ENCODE measurements at regions not wholly inside any gene's neighbourhood (a gene's known extent, or its start where the extent isn't known, plus 50 kb on each side); places are given as distances from the start of the nearest gene placed in this dataset.
"Not testable (repeated sequence)": the region's sequence is repeated elsewhere in the genome, so short reads cannot be mapped to it uniquely, and the experiment has no call there.

DNA sequence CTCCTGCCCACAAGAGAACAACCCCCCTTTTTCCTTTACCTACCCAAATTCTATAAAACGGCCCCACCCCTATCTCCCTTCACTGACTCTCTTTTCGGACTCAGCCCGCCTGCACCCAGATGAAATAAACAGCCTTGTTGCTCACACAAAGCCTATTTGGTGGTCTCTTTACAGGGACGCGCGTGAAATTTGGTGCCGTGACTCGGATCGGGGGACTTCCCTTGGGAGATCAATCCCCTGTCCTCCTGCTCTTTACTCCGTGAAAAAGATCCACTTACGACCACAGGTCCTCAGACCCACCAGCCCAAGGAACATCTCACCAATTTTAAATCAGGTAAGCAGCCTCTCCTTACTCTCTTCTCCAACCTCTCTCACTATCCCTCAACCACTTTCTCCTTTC lies 209.8 kb downstream of the PCDH20 start:
- not testable (repeated sequence) for H3K27ac ChIP-seq (ENCODE audit: low read depth, low read length); H3K36me3 ChIP-seq (ENCODE audit: insufficient read depth, low read length); H3K4me1 ChIP-seq (ENCODE audit: insufficient read depth, low read length); H3K9me3 ChIP-seq (ENCODE audit: low read length); H3K27me3 ChIP-seq (ENCODE audit: control insufficient read depth in 1 of 2, insufficient read depth in 2 of 2, low read length in 2 of 2); H3K9ac ChIP-seq (ENCODE audit: low read length); H3K4me3 ChIP-seq (ENCODE audit: low read depth in 1 of 2, low read length in 2 of 2)

DNA sequence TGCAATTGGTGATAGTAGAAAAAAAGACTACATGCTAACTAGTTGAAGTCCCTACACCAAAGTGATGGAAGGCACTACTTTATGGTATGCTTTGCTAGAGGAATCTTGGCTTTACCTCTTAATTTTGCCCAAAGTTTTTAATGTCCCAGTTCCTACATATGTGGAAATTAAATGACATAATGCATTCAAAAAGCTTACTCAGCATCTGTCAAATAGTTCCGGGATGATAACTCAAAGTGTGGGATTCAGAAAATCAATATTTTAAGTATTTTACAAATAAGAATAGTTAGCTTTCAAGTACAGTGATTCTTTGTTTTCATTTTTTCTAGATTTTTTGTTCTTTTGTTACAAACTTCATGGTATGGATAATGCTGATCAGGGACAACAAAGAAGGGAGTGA lies 211.6 kb downstream of the PCDH20 start:
- no peak overlapping the region for H3K4me3 ChIP-seq (ENCODE audit: low read depth in 1 of 2, low read length in 2 of 2)
- H3K4me1 ChIP-seq (ENCODE audit: insufficient read depth, low read length) = no peaks in the 10 kb centered on the region
- H3K27ac ChIP-seq (ENCODE audit: low read depth, low read length) = no peak overlapping the region
- no peak overlapping the region for H3K9ac ChIP-seq (ENCODE audit: low read length)
- H3K36me3 ChIP-seq (ENCODE audit: insufficient read depth, low read length) = no peaks in the 10 kb centered on the region
- H3K27me3 ChIP-seq (ENCODE audit: control insufficient read depth in 1 of 2, insufficient read depth in 2 of 2, low read length in 2 of 2) = no peaks in the 10 kb centered on the region
- H3K9me3 ChIP-seq (ENCODE audit: low read length) = no peaks in the 10 kb centered on the region

DNA sequence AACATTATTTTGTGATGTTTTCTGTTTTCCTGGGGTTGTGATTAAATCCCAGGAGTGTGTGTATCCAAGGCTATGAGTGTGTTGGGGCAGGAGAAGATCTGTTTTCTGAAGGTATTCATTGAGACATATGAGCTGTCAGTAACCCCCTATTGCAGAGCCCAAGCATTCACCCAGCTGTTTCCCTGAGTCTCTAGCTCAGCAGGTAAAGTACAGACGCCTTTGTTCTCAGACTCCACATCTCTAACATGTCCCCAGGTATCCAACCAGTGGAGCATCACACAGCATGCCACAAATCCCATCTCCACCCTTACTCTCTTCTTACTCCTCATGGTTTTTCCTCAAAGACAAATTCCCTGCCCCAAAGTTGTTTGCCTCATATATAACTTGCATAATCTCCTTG lies 213.6 kb downstream of the PCDH20 start:
- H3K9me3 ChIP-seq (ENCODE audit: low read length) = no peaks in the 10 kb centered on the region
- H3K4me3 ChIP-seq (ENCODE audit: low read depth in 1 of 2, low read length in 2 of 2) = no peak overlapping the region
- no peak overlapping the region for H3K9ac ChIP-seq (ENCODE audit: low read length)
- H3K4me1 ChIP-seq (ENCODE audit: insufficient read depth, low read length) = no peaks in the 10 kb centered on the region
- no peaks in the 10 kb centered on the region for H3K27me3 ChIP-seq (ENCODE audit: control insufficient read depth in 1 of 2, insufficient read depth in 2 of 2, low read length in 2 of 2)
- no peak overlapping the region for H3K27ac ChIP-seq (ENCODE audit: low read depth, low read length)
- H3K36me3 ChIP-seq (ENCODE audit: insufficient read depth, low read length) = no peaks in the 10 kb centered on the region

GRCh38 chr13:61192826-61193225 lies 222.8 kb downstream of the PCDH20 start:
- Histone ChIP-seq H3K36me3 (ENCODE audit: insufficient read depth, low read length) (no peaks in the 10 kb centered on the region), H3K4me3 (ENCODE audit: low read depth in 1 of 2, low read length in 2 of 2) (no peak overlapping the region), H3K4me1 (ENCODE audit: insufficient read depth, low read length) (no peaks in the 10 kb centered on the region), H3K9ac (ENCODE audit: low read length) (no peak overlapping the region), H3K9me3 (ENCODE audit: low read length) (no peaks in the 10 kb centered on the region), H3K27ac (ENCODE audit: low read depth, low read length) (no peak overlapping the region), H3K27me3 (ENCODE audit: control insufficient read depth in 1 of 2, insufficient read depth in 2 of 2, low read length in 2 of 2) (no peaks in the 10 kb centered on the region)

GRCh38 chr13:61188057-61188456 lies 227.6 kb downstream of the PCDH20 start:
- H3K27ac ChIP-seq (ENCODE audit: low read depth, low read length) = no peak overlapping the region
- no peak overlapping the region for H3K4me3 ChIP-seq (ENCODE audit: low read depth in 1 of 2, low read length in 2 of 2)
- H3K9me3 ChIP-seq (ENCODE audit: low read length) = no peaks in the 10 kb centered on the region
- no peaks in the 10 kb centered on the region for H3K27me3 ChIP-seq (ENCODE audit: control insufficient read depth in 1 of 2, insufficient read depth in 2 of 2, low read length in 2 of 2)
- no peaks in the 10 kb centered on the region for H3K4me1 ChIP-seq (ENCODE audit: insufficient read depth, low read length)
- no peak overlapping the region for H3K9ac ChIP-seq (ENCODE audit: low read length)
- H3K36me3 ChIP-seq (ENCODE audit: insufficient read depth, low read length) = no peaks in the 10 kb centered on the region

- no peaks in the 10 kb centered on the region for H3K36me3 ChIP-seq (ENCODE audit: insufficient read depth, low read length)
- no peak overlapping the region for H3K9ac ChIP-seq (ENCODE audit: low read length)
- H3K27me3 ChIP-seq (ENCODE audit: control insufficient read depth in 1 of 2, insufficient read depth in 2 of 2, low read length in 2 of 2) = no peaks in the 10 kb centered on the region
- H3K27ac ChIP-seq (ENCODE audit: low read depth, low read length) = no peak overlapping the region
- H3K4me1 ChIP-seq (ENCODE audit: insufficient read depth, low read length) = no peaks in the 10 kb centered on the region
- H3K9me3 ChIP-seq (ENCODE audit: low read length) = no peaks in the 10 kb centered on the region
- H3K4me3 ChIP-seq (ENCODE audit: low read depth in 1 of 2, low read length in 2 of 2) = no peak overlapping the region
These were observed 228.2 kb downstream of the PCDH20 start for GRCh38 chr13:61187471-61187870.

DNA sequence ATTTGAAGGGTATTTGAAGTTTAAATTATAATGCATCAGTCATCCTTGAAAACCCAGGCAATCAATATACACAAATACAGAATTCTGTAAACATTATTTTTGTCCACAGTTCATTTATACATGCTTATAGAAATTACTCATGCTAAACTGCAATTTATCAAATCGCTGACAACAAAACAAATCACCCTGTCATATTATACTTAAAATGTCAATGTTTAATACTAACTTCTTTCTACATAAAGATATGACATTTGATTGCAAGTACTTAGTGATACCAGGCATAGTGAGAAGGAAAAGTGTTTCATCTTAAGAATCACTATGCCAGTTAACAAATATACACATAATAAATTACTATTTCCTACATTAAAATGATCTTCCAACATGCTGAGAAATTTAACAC lies 232.0 kb downstream of the PCDH20 start:
- Histone ChIP-seq H3K4me1 (ENCODE audit: insufficient read depth, low read length) (peaks cover 17% of the 10 kb centered on the region), H3K27ac (ENCODE audit: low read depth, low read length) (no peak overlapping the region), H3K36me3 (ENCODE audit: insufficient read depth, low read length) (no peaks in the 10 kb centered on the region), H3K27me3 (ENCODE audit: control insufficient read depth in 1 of 2, insufficient read depth in 2 of 2, low read length in 2 of 2) (no peaks in the 10 kb centered on the region), H3K9ac (ENCODE audit: low read length) (no peak overlapping the region), H3K4me3 (ENCODE audit: low read depth in 1 of 2, low read length in 2 of 2) (no peak overlapping the region), H3K9me3 (ENCODE audit: low read length) (no peaks in the 10 kb centered on the region)

- no peak overlapping the region for H3K27ac ChIP-seq (ENCODE audit: low read depth, low read length)
- H3K27me3 ChIP-seq (ENCODE audit: control insufficient read depth in 1 of 2, insufficient read depth in 2 of 2, low read length in 2 of 2) = no peaks in the 10 kb centered on the region
- no peaks in the 10 kb centered on the region for H3K36me3 ChIP-seq (ENCODE audit: insufficient read depth, low read length)
- no peaks in the 10 kb centered on the region for H3K9me3 ChIP-seq (ENCODE audit: low read length)
- no peak overlapping the region for H3K9ac ChIP-seq (ENCODE audit: low read length)
- H3K4me1 ChIP-seq (ENCODE audit: insufficient read depth, low read length) = peaks cover 17% of the 10 kb centered on the region
- H3K4me3 ChIP-seq (ENCODE audit: low read depth in 1 of 2, low read length in 2 of 2) = peak overlapping the region in 1 of 2 donors; percentile 24
These were observed 235.4 kb downstream of the PCDH20 start for GRCh38 chr13:61180234-61180633.

- Histone ChIP-seq H3K36me3 (ENCODE audit: insufficient read depth, low read length) (no peaks in the 10 kb centered on the region), H3K4me1 (ENCODE audit: insufficient read depth, low read length) (peaks cover 17% of the 10 kb centered on the region), H3K27me3 (ENCODE audit: control insufficient read depth in 1 of 2, insufficient read depth in 2 of 2, low read length in 2 of 2) (no peaks in the 10 kb centered on the region), H3K9ac (ENCODE audit: low read length) (no peak overlapping the region), H3K27ac (ENCODE audit: low read depth, low read length) (peak overlapping the region; percentile 52), H3K4me3 (ENCODE audit: low read depth in 1 of 2, low read length in 2 of 2) (peak overlapping the region in 1 of 2 donors; percentile 24), H3K9me3 (ENCODE audit: low read length) (no peaks in the 10 kb centered on the region)
These were observed 235.9 kb downstream of the PCDH20 start for GRCh38 chr13:61179741-61180140.

GRCh38 chr13:61170856-61171255 lies 244.8 kb downstream of the PCDH20 start:
- no peaks in the 10 kb centered on the region for H3K27me3 ChIP-seq (ENCODE audit: control insufficient read depth in 1 of 2, insufficient read depth in 2 of 2, low read length in 2 of 2)
- H3K4me3 ChIP-seq (ENCODE audit: low read depth in 1 of 2, low read length in 2 of 2) = no peak overlapping the region
- H3K4me1 ChIP-seq (ENCODE audit: insufficient read depth, low read length) = no peaks in the 10 kb centered on the region
- H3K9me3 ChIP-seq (ENCODE audit: low read length) = no peaks in the 10 kb centered on the region
- H3K36me3 ChIP-seq (ENCODE audit: insufficient read depth, low read length) = no peaks in the 10 kb centered on the region
- no peak overlapping the region for H3K9ac ChIP-seq (ENCODE audit: low read length)
- no peak overlapping the region for H3K27ac ChIP-seq (ENCODE audit: low read depth, low read length)

- no peaks in the 10 kb centered on the region for H3K9me3 ChIP-seq (ENCODE audit: low read length)
- H3K9ac ChIP-seq (ENCODE audit: low read length) = no peak overlapping the region
- H3K4me1 ChIP-seq (ENCODE audit: insufficient read depth, low read length) = peaks cover 17% of the 10 kb centered on the region
- no peak overlapping the region for H3K4me3 ChIP-seq (ENCODE audit: low read depth in 1 of 2, low read length in 2 of 2)
- H3K27ac ChIP-seq (ENCODE audit: low read depth, low read length) = no peak overlapping the region
- no peaks in the 10 kb centered on the region for H3K36me3 ChIP-seq (ENCODE audit: insufficient read depth, low read length)
- no peaks in the 10 kb centered on the region for H3K27me3 ChIP-seq (ENCODE audit: control insufficient read depth in 1 of 2, insufficient read depth in 2 of 2, low read length in 2 of 2)
These were observed 253.0 kb downstream of the PCDH20 start for GRCh38 chr13:61162636-61163035.

DNA sequence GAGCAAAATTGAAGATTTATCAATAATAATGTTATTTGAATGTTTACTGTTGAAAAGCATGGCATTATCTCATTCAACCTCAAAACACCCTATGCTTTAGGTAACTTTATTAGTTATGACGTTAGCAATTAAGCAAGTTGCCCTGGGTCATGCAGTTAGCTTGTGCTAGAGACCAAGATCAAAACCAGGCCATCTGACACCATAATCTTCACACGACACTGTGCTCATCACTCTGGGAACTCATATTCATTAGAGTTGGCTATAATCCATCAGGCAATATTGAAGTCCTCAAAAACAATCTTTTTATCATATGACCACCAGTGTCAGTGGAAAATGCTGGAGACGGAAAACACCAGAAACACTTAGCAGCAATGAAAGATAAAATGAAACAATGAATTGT lies 253.5 kb downstream of the PCDH20 start:
- no peak overlapping the region for H3K27ac ChIP-seq (ENCODE audit: low read depth, low read length)
- no peak overlapping the region for H3K4me3 ChIP-seq (ENCODE audit: low read depth in 1 of 2, low read length in 2 of 2)
- no peaks in the 10 kb centered on the region for H3K27me3 ChIP-seq (ENCODE audit: control insufficient read depth in 1 of 2, insufficient read depth in 2 of 2, low read length in 2 of 2)
- peaks cover 17% of the 10 kb centered on the region for H3K4me1 ChIP-seq (ENCODE audit: insufficient read depth, low read length)
- no peak overlapping the region for H3K9ac ChIP-seq (ENCODE audit: low read length)
- H3K9me3 ChIP-seq (ENCODE audit: low read length) = no peaks in the 10 kb centered on the region
- no peaks in the 10 kb centered on the region for H3K36me3 ChIP-seq (ENCODE audit: insufficient read depth, low read length)
